H9 (cell line): ENCODE measurements at regions not wholly inside any gene's neighbourhood (a gene's known extent, or its start where the extent isn't known, plus 50 kb on each side); places are given as distances from the start of the nearest gene placed in this dataset.

ENCODE experiments used
- DNase-seq: peaks from one replicate; pipeline ENCODE4 v3.0.0-alpha.2; 2017
- H2AFZ ChIP-seq: one replicate; pipeline ENCODE4 v1.6.1; 2013; ENCODE audit warnings: mild to moderate bottlenecking, low read length, control low read depth, moderate library complexity
- H2AK5ac ChIP-seq: 2 replicates; pipeline ENCODE4 v1.6.1; 2013; ENCODE audit warnings: low read length, control low read depth, mixed read lengths; ENCODE audit not compliant: insufficient read length
- H2BK120ac ChIP-seq: one replicate; pipeline ENCODE4 v1.6.1; 2013; ENCODE audit warnings: low read depth, mild to moderate bottlenecking, low read length, control low read depth, inconsistent platforms; ENCODE audit not compliant: poor library complexity, severe bottlenecking
- H2BK12ac ChIP-seq: 2 replicates; pipeline ENCODE4 v1.6.1; 2013; ENCODE audit warnings: low read length, control low read depth, mixed read lengths, low read depth; ENCODE audit not compliant: insufficient read length
- H2BK15ac ChIP-seq: 2 replicates; pipeline ENCODE4 v1.6.1; 2013; ENCODE audit warnings: low read depth, low read length, control low read depth
- H2BK20ac ChIP-seq: one replicate; pipeline ENCODE4 v1.6.1; 2013; ENCODE audit warnings: low read depth, mild to moderate bottlenecking, low read length, control low read depth, inconsistent platforms; ENCODE audit not compliant: poor library complexity, severe bottlenecking
- H2BK5ac ChIP-seq: 2 replicates; pipeline ENCODE4 v1.6.1; 2013; ENCODE audit warnings: low read length, control low read depth, mixed read lengths; ENCODE audit not compliant: insufficient read length
- H3K14ac ChIP-seq: 2 replicates; pipeline ENCODE4 v1.6.1; 2013; ENCODE audit warnings: low read length, control low read depth; ENCODE audit not compliant: insufficient read depth
- H3K18ac ChIP-seq: 2 replicates; pipeline ENCODE4 v1.6.1; 2013; ENCODE audit warnings: low read depth, mild to moderate bottlenecking, mixed read lengths, low read length, control low read depth; ENCODE audit not compliant: insufficient read length
- H3K23ac ChIP-seq: 2 replicates; pipeline ENCODE4 v1.6.1; 2013; ENCODE audit warnings: low read length, control low read depth, mixed read lengths, low read depth; ENCODE audit not compliant: insufficient read length
- H3K23me2 ChIP-seq: 2 replicates; pipeline ENCODE4 v1.6.1; 2013; ENCODE audit warnings: low read depth, mild to moderate bottlenecking, mixed read lengths, low read length, control low read depth; ENCODE audit not compliant: insufficient read length, poor library complexity, severe bottlenecking
- H3K27ac ChIP-seq: 2 replicates; pipeline ENCODE4 v1.5.1; 2013; ENCODE audit warnings: low read length, control low read depth, mixed read lengths, low read depth; ENCODE audit not compliant: insufficient read length
- H3K27me3 ChIP-seq: 2 replicates; pipeline ENCODE4 v1.6.1; 2013; ENCODE audit warnings: low read length, control low read depth, inconsistent platforms; ENCODE audit not compliant: insufficient read depth
- H3K4ac ChIP-seq: 2 replicates; pipeline ENCODE4 v1.6.1; 2013; ENCODE audit warnings: low read depth, mild to moderate bottlenecking, control low read depth, inconsistent platforms, low read length, moderate library complexity
- H3K4me1 ChIP-seq: 2 replicates; pipeline ENCODE4 v1.6.1; 2013; ENCODE audit warnings: low read length, control low read depth, inconsistent platforms; ENCODE audit not compliant: insufficient read depth
- H3K4me2 ChIP-seq: 2 replicates; pipeline ENCODE4 v1.6.1; 2013; ENCODE audit warnings: low read length, control low read depth, mixed read lengths; ENCODE audit not compliant: insufficient read length, insufficient read depth
- H3K56ac ChIP-seq: 2 replicates; pipeline ENCODE4 v1.6.1; 2013; ENCODE audit warnings: low read depth, mild to moderate bottlenecking, mixed read lengths, low read length, control low read depth; ENCODE audit not compliant: insufficient read length
- H3K79me1 ChIP-seq: 2 replicates; pipeline ENCODE4 v1.6.1; 2013; ENCODE audit warnings: low read depth, mild to moderate bottlenecking, moderate library complexity, low read length, control low read depth, inconsistent platforms; ENCODE audit not compliant: insufficient read depth, poor library complexity, severe bottlenecking
- H3K79me2 ChIP-seq: 2 replicates; pipeline ENCODE4 v1.6.1; 2013; ENCODE audit warnings: low read length, control low read depth, inconsistent platforms; ENCODE audit not compliant: insufficient read depth
- H3K9ac ChIP-seq: 2 replicates; pipeline ENCODE4 v1.6.1; 2013; ENCODE audit warnings: low read length, control low read depth, mixed read lengths; ENCODE audit not compliant: insufficient read length; ENCODE audit errors: extremely low read depth
- H3K9me3 ChIP-seq: one replicate; pipeline ENCODE4 v1.6.1; 2013; ENCODE audit warnings: low read depth, low read length, inconsistent platforms; ENCODE audit not compliant: control insufficient read depth
- H3T11ph ChIP-seq: one replicate; pipeline ENCODE4 v1.6.1; 2013; ENCODE audit warnings: mild to moderate bottlenecking, low read length, control low read depth, inconsistent platforms
- H4K20me1 ChIP-seq: one replicate; pipeline ENCODE4 v1.6.1; 2013; ENCODE audit not compliant: control insufficient read depth, insufficient read length, insufficient read depth
- H4K5ac ChIP-seq: 2 replicates; pipeline ENCODE4 v1.6.1; 2013; ENCODE audit warnings: low read depth, mild to moderate bottlenecking, mixed read lengths, low read length, control low read depth; ENCODE audit not compliant: insufficient read length
- H4K8ac ChIP-seq: replicated peaks from 2 replicates; pipeline ENCODE4 v1.6.1; 2013; ENCODE audit warnings: low read length, control low read depth, mixed read lengths, low read depth; ENCODE audit not compliant: insufficient read length
- H4K91ac ChIP-seq: 2 replicates; pipeline ENCODE4 v1.6.1; 2013; ENCODE audit warnings: low read depth, mild to moderate bottlenecking, moderate library complexity, mixed read lengths, low read length, control low read depth; ENCODE audit not compliant: insufficient read length
- H3K27ac Mint-ChIP-seq, 3 experiments: 2 replicates in 2 of 3; 3 replicates in 1 of 3; pipeline ENCODE4 v1.8.0; 2020 to 2021; ENCODE audit warnings: mixed read lengths in 3 of 3, mild to moderate bottlenecking in 1 of 3, moderate library complexity in 1 of 3
- H3K27me3 Mint-ChIP-seq: 2 replicates; pipeline ENCODE4 v1.8.0; 2021; ENCODE audit warnings: low read depth, mild to moderate bottlenecking, moderate library complexity, mixed read lengths
- H3K36me3 Mint-ChIP-seq, 3 experiments: 2 replicates in 2 of 3; 3 replicates in 1 of 3; pipeline ENCODE4 v1.8.0; 2020 to 2021; ENCODE audit warnings: low read depth in 3 of 3, mixed read lengths in 3 of 3; ENCODE audit not compliant: insufficient read depth in 1 of 3
- H3K4me1 Mint-ChIP-seq, 2 experiments: 2 replicates each; pipeline ENCODE4 v1.8.0; 2020; ENCODE audit warnings: mixed read lengths in 2 of 2
- H3K4me3 Mint-ChIP-seq, 2 experiments: 2 replicates in 1 of 2; 3 replicates in 1 of 2; pipeline ENCODE4 v1.8.0; 2020 to 2021; ENCODE audit warnings: mild to moderate bottlenecking in 2 of 2, mixed read lengths in 2 of 2, moderate library complexity in 1 of 2
- H3K9me3 Mint-ChIP-seq, 2 experiments: 2 replicates in 1 of 2; 3 replicates in 1 of 2; pipeline ENCODE4 v1.8.0; 2020; ENCODE audit warnings: mild to moderate bottlenecking in 2 of 2, mixed read lengths in 2 of 2, moderate library complexity in 1 of 2
- WGBS: extraction: QIAGEN DNeasy Blood & Tissue Kit; methylation state at CpG from one replicate; pipeline ENCODE4 v1.1.7; 2013; ENCODE audit warnings: missing lambda C conversion rate, low lambda C conversion rate, mixed read lengths; ENCODE audit not compliant: insufficient read length; ENCODE audit errors: extremely low coverage; 5-methylcytosine and 5-hydroxymethylcytosine counted together
- TF ChIP-seq, protein P1 (sequence below): fragments of 200-600 bp; sonication (generic); conservative IDR thresholded peaks from 3 replicates; pipeline ENCODE4 v1.8.0; 2021; ENCODE audit warnings: antibody characterized with exemption, mild to moderate bottlenecking

DNA sequence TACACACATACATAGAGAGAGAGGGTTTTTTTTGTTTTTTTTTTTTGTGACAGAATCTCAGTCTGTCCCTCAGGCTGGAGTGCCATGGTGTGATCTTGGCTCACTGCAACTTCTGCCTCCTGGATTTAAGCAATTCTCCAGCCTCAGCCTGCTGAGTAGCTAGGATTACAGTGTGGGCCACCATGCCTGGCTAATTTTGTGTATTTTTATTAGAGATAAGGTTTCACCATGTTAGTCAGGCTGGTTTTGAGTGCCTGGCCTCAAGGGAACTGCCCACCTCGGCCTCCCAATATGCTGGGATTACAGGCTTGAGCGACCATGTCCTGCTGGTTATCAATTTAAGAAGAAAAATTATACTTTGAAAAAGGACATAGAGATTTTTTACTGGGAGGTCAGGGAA lies 710.6 kb downstream of the SLC6A15 start:
- Mint-ChIP-seq H3K4me3 (no peak overlapping the region), H3K4me1 (no peaks in the 10 kb centered on the region), H3K27me3 (no peaks in the 10 kb centered on the region), H3K9me3 (peaks cover 4 to 6% of the 10 kb centered on the region in 2 experiments), H3K36me3 (peaks cover 0 to 4% (median 3%) of the 10 kb centered on the region in 3 experiments; a peak in 1 of 7 replicates), H3K27ac (no peak overlapping the region)
- Histone ChIP-seq H3K23ac (no peak overlapping the region), H2BK20ac (no peak overlapping the region), H2BK120ac (no peak overlapping the region), H3K23me2 (no peaks in the 10 kb centered on the region), H3K56ac (no peak overlapping the region), H4K91ac (no peak overlapping the region), H3K4me2 (no peak overlapping the region), H4K5ac (no peak overlapping the region), H2AK5ac (no peak overlapping the region), H3K9me3 (no peaks in the 10 kb centered on the region), H3K79me1 (no peaks in the 10 kb centered on the region), H3K14ac (no peak overlapping the region), H3K79me2 (no peaks in the 10 kb centered on the region), H3K18ac (no peak overlapping the region), H3K27me3 (no peaks in the 10 kb centered on the region), H4K8ac (no peak overlapping the region), H2BK12ac (no peak overlapping the region), H4K20me1 (no peaks in the 10 kb centered on the region), H3K4me1 (no peaks in the 10 kb centered on the region), H2BK5ac (no peak overlapping the region), H3K27ac (no peak overlapping the region), H3T11ph (no peak overlapping the region), H2AFZ (no peak overlapping the region), H3K9ac (no peak overlapping the region), H3K4ac (no peak overlapping the region), H2BK15ac (no peak overlapping the region)
- TF ChIP-seq, protein P1, sequence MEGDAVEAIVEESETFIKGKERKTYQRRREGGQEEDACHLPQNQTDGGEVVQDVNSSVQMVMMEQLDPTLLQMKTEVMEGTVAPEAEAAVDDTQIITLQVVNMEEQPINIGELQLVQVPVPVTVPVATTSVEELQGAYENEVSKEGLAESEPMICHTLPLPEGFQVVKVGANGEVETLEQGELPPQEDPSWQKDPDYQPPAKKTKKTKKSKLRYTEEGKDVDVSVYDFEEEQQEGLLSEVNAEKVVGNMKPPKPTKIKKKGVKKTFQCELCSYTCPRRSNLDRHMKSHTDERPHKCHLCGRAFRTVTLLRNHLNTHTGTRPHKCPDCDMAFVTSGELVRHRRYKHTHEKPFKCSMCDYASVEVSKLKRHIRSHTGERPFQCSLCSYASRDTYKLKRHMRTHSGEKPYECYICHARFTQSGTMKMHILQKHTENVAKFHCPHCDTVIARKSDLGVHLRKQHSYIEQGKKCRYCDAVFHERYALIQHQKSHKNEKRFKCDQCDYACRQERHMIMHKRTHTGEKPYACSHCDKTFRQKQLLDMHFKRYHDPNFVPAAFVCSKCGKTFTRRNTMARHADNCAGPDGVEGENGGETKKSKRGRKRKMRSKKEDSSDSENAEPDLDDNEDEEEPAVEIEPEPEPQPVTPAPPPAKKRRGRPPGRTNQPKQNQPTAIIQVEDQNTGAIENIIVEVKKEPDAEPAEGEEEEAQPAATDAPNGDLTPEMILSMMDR: no peak
- WGBS: no CpG with 5 or more reads among the region's 2 CpGs
- no peak for DNase-seq
